ENCODE measurements at regions not wholly inside any gene's neighbourhood (a gene's known extent, or its start where the extent isn't known, plus 50 kb on each side); places are given as distances from the start of the nearest gene placed in this dataset.

GRCh38 chr16:13348416-13348815 is 447.0 kb downstream of the SHISA9 start:
- H3K79me2 ChIP-seq (ENCODE audit: insufficient read depth) = no peaks in the 10 kb centered on the region
- CTCF ChIA-PET = no interaction called here
- no peak overlapping the region for H3K9ac ChIP-seq
- no peak for DNase-seq
- TF ChIP-seq USF1 (IDR thresholded peaks at IDR 0.05; ENCODE audit: borderline replicate concordance, low read depth) (no peak), RXRA (IDR thresholded peaks at IDR 0.05; ENCODE audit: borderline replicate concordance, low read depth) (no peak), JUND (IDR thresholded peaks at IDR 0.05) (no peak), SMC3 (IDR thresholded peaks at IDR 0.05; ENCODE audit: low read depth, low read length) (no peak), PBX3 (IDR thresholded peaks at IDR 0.05) (no peak), SIN3A (IDR thresholded peaks at IDR 0.05; ENCODE audit: borderline replicate concordance, low read depth, low read length) (no peak), EP300 (IDR thresholded peaks at IDR 0.05; ENCODE audit: borderline replicate concordance in 1 of 2, low read depth in 1 of 2, low read length in 1 of 2) (no peak), REST (IDR thresholded peaks at IDR 0.05; ENCODE audit: low read depth, low read length) (no peak), MXI1 (IDR thresholded peaks at IDR 0.05; ENCODE audit: low read depth, low read length) (no peak), POLR2AphosphoS5 (IDR thresholded peaks at IDR 0.05; ENCODE audit: low read depth, low read length) (no peak), TCF12 (IDR thresholded peaks at IDR 0.05) (no peak), RAD21 (IDR thresholded peaks at IDR 0.05; ENCODE audit: low read length) (no peak), USF2 (IDR thresholded peaks at IDR 0.05; ENCODE audit: borderline replicate concordance, low read depth, low read length) (no peak), GABPA (IDR thresholded peaks at IDR 0.05; ENCODE audit: low read depth) (no peak), RFX5 (IDR thresholded peaks at IDR 0.05; ENCODE audit: low read length) (no peak), FOSL2 (IDR thresholded peaks at IDR 0.05; ENCODE audit: borderline replicate concordance, low read depth) (no peak), CHD2 (IDR thresholded peaks at IDR 0.05; ENCODE audit: low read length, partially characterized antibody) (no peak)
- no peak overlapping the region for H3K4me3 ChIP-seq (ENCODE audit: low read depth in 2 of 2, low read length in 1 of 2)
- POLR2A ChIA-PET = no interaction called here
- no peaks in the 10 kb centered on the region; the same call in 1 of the 2 replicates for H3K9me3 ChIP-seq
- no peaks in the 10 kb centered on the region for H3K36me3 ChIP-seq (replicated peaks in 1 of 2; ENCODE audit: control insufficient read depth in 1 of 2, insufficient read depth in 2 of 2, low read length in 1 of 2)
- no peaks in the 10 kb centered on the region for H3K4me1 ChIP-seq (ENCODE audit: control insufficient read depth in 1 of 2, insufficient read depth in 2 of 2, low read depth in 1 of 2, low read length in 1 of 2)
- no peaks in the 10 kb centered on the region for H3F3A ChIP-seq (replicated peaks; ENCODE audit: insufficient read depth)
- no peak overlapping the region for H2AFZ ChIP-seq (ENCODE audit: low read depth)
- no peaks in the 10 kb centered on the region for H4K20me1 ChIP-seq (ENCODE audit: insufficient read depth)
- H3K9me2 ChIP-seq = no peaks in the 10 kb centered on the region
- no peaks in the 10 kb centered on the region for H3K27me3 ChIP-seq (ENCODE audit: insufficient read depth)
- H3K27ac ChIP-seq (ENCODE audit: low read depth in 2 of 2, low read length in 1 of 2) = no peak overlapping the region
- WGBS (ENCODE audit: low lambda C conversion rate) = 13% methylated on average over 6 of the region's 6 CpGs
- H3K4me2 ChIP-seq = no peak overlapping the region

Data from SK-N-SH (cell line).